Uterus (tissue), 3 donors: ENCODE measurements at regions not wholly inside any gene's neighbourhood (a gene's known extent, or its start where the extent isn't known, plus 50 kb on each side); places are given as distances from the start of the nearest gene placed in this dataset. TPM values are rescaled to one million over a fixed set of nuclear protein-coding genes. Genes with fewer than 3 reads are reported as not detected.

Experiments used
- DNase-seq, 2 donors: peaks; one replicate each; pipeline ENCODE4 v3.0.0-alpha.2; 2019 to 2020
- H3K27ac ChIP-seq, 2 donors: fragments of 200-600 bp; sonication (generic); 1 replicate in 1 of 2; 2 replicates in 1 of 2; pipeline ENCODE4 v1.5.1; 2016 to 2018
- H3K27me3 ChIP-seq, 2 donors: fragments of 200-600 bp; sonication (generic); one replicate each; pipeline ENCODE4 v1.5.1; 2018 to 2019; ENCODE audit warnings: control low read depth in 1 of 2
- H3K36me3 ChIP-seq, 2 donors: fragments of 200-600 bp; sonication (generic); one replicate each; pipeline ENCODE4 v1.5.1; 2019; ENCODE audit warnings: control low read depth in 1 of 2
- H3K4me1 ChIP-seq, 2 donors: fragments of 200-600 bp; sonication (generic); one replicate each; pipeline ENCODE4 v1.5.1; 2018 to 2019; ENCODE audit warnings: control low read depth in 1 of 2
- H3K4me3 ChIP-seq, 2 donors: fragments of 200-600 bp; sonication (generic); 1 replicate in 1 of 2; 2 replicates in 1 of 2; pipeline ENCODE4 v1.5.1; 2018 to 2019; ENCODE audit warnings: mild to moderate bottlenecking in 1 of 2
- H3K9me3 ChIP-seq, 2 donors: fragments of 200-600 bp; sonication (generic); one replicate each; pipeline ENCODE4 v1.5.1; 2019; ENCODE audit warnings: control low read depth in 1 of 2
- POLR2A ChIP-seq, 2 donors: fragments of 450-650 bp; IDR thresholded peaks; one replicate each; pipeline ENCODE4 v1.6.1; 2016; ENCODE audit warnings: antibody characterized with exemption in 2 of 2, mild to moderate bottlenecking in 1 of 2, moderate library complexity in 1 of 2
- intact Hi-C: fragments of 100-400 bp; cut with DNase I; formaldehyde crosslinking; loops from one replicate; pipeline ENCODE4 v1.15.1; 2023; ENCODE audit warnings: low total_unique reads
- small RNA-seq: library from RNA; depleted of rRNA; stranded (forward); fragments of <200 nt; gene quantifications from one replicate; pipeline ENCODE3, GENCODE V24; 2016
- TF ChIP-seq, protein P1 (sequence below), 4 experiments: fragments of 200-600 bp in 2 of 4; fragments of 450-650 bp in 2 of 4; sonication (generic) in 2 of 4; IDR thresholded peaks; one replicate each; pipeline ENCODE4 v1.5.1; 2016 to 2019; ENCODE audit warnings: antibody characterized with exemption in 4 of 4, mild to moderate bottlenecking in 2 of 4, moderate library complexity in 1 of 4
- donor health status: DM: yes; HTN: yes; CAD: no.

DNA sequence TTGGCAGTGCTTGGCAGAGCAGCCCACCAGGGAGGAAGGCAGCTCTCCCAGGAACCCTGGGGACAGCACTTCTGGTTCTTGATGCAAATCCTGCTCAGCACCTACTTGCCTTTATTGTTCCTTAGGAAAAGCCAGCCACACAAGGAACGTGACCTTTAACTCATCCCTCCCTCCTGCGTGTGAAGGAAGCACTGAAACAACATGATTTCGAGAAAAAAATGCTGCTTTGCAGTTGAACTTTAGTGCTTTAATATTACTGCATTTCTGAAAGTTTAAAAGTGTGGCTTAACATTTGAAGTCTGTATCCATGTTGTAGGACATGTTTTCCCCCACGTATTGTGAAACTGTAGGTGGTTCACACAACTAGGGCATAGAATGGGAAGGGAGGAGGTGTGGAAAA, 50.4 kb upstream of the CTNNB1 start:
- no peak overlapping the region for H3K4me3 ChIP-seq
- H3K27ac ChIP-seq = peak overlapping the region in 1 of 2 donors; percentile 46
- no peak for TF ChIP-seq POLR2A (IDR thresholded peaks at IDR 0.05)
- TF ChIP-seq, protein P1, sequence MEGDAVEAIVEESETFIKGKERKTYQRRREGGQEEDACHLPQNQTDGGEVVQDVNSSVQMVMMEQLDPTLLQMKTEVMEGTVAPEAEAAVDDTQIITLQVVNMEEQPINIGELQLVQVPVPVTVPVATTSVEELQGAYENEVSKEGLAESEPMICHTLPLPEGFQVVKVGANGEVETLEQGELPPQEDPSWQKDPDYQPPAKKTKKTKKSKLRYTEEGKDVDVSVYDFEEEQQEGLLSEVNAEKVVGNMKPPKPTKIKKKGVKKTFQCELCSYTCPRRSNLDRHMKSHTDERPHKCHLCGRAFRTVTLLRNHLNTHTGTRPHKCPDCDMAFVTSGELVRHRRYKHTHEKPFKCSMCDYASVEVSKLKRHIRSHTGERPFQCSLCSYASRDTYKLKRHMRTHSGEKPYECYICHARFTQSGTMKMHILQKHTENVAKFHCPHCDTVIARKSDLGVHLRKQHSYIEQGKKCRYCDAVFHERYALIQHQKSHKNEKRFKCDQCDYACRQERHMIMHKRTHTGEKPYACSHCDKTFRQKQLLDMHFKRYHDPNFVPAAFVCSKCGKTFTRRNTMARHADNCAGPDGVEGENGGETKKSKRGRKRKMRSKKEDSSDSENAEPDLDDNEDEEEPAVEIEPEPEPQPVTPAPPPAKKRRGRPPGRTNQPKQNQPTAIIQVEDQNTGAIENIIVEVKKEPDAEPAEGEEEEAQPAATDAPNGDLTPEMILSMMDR (IDR thresholded peaks at IDR 0.05) = no peak
- intact Hi-C loops = no loop called here
- H3K9me3 ChIP-seq = no peaks in the 10 kb centered on the region
- no peaks in the 10 kb centered on the region for H3K36me3 ChIP-seq
- no peaks in the 10 kb centered on the region for H3K27me3 ChIP-seq
- H3K4me1 ChIP-seq = no peaks in the 10 kb centered on the region
- DNase-seq = no peak

Small RNAs in the stretch of these regions (small RNA-seq; reads per million reads assigned to genes)
- gene AC099560.2 (not detected), gene HMGN2P24 (not detected)
